Erythroblast (primary cell): ENCODE measurements at regions not wholly inside any gene's neighbourhood (a gene's known extent, or its start where the extent isn't known, plus 50 kb on each side); places are given as distances from the start of the nearest gene placed in this dataset.
A peak's percentile ranks its signal among the peaks of the same experiment; 100 is the strongest.

ENCODE experiments used
- DNase-seq, 2 experiments: peaks; one replicate each; lab custom pipeline; 2025; lab: John Stamatoyannopoulos, UW
- GATA1 ChIP-seq: IDR thresholded peaks from 2 replicates; pipeline ENCODE4 v1.6.1; 2011; ENCODE audit warnings: low read depth, mild to moderate bottlenecking, control low read depth, low read length, moderate library complexity
- POLR2A ChIP-seq: IDR thresholded peaks from 2 replicates; pipeline ENCODE4 v1.6.1; 2011; ENCODE audit warnings: mild to moderate bottlenecking, low read length

DNA sequence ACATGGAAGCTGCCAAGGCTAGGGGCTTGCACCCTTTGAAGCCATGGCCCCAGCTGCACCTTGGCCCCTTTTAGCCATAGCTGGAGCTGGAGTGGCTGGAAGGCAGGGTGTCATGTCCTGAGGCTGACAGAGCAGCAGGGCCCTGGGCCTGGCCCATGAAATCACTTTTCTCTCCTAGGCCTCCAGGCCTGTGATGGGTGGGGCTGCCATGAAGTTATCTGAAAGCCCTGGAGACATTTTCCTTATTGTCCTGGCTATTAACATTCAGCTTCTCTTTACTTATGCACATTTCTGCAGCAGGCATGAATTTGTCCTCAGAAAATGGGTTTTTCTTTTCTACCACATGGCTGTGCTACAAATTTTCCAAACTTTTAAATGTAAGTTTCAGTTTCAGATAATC, 106.9 kb upstream of the ELMO1 start:
- no peak for DNase-seq
- TF ChIP-seq GATA1 (no peak), POLR2A (no peak)

DNA sequence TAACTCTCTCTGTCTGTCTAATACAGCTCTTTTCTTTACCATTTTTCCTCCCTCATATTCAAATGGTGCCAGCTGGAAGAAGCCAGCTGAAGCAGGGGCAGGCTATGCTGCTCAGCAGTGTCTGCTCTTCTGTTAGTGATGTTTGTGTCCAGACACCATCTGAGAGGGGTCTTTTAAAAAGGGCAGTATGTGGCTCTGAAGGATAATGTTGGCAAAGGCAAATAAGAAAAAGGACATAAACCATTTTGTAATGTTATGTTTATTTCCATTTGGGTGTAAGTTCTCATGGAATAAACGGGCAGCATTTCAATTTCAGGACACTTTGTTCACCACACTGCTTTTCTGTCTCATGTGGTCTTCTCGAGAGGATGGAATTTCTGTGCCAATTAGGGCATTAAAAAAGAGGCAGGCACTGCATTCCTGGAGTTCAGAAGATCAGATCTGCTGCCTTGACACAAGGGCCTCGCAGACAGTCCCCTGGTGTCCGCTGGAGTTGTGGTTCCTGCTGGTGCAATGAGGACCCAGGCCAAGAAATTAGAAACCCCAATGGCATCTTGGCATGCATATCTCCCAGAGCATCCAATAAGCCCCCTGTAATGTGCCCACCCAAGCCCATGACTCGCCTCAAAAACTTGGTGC, 109.0 kb upstream of the ELMO1 start:
- TF ChIP-seq GATA1 (no peak), POLR2A (no peak)
- no peak for DNase-seq

DNA sequence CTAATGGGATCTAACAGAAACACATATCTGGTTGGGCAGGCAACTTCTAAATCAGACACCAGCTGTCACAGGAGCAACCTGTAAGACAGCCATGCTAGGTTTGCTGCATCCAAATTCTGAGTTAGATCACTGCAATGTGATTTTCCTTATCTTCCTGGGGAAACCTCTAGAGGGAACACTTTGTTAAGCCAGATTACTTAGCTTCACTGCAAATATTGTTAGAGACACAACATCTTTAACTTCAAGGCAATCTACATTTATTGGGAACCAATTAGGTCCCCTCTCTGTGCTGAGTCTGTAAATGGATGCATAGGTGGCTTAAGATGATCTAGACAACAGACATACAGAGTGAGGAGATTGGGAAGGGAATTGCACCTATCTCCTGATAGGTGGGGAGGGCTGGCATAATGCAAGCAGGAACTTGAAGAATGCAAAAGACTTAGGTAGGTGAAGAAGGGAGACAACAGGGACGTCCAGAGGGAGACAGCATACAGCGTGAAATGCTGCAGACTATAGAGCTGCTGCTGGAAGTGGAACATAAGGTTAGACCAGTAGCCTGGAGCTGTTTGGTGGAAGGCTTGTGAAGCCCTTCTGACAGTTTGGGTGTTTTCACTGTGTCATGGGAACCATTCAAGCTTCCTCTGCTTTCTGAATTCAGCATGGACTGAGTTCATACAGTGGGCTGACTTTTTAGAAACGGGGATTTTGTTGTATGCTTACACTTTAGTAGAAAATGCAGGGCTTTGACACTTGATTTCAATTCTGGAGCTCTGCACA, 109.8 kb upstream of the ELMO1 start:
- TF ChIP-seq GATA1 (no peak), POLR2A (no peak)
- peak in 1 of 2 experiments; percentile 12 for DNase-seq

DNA sequence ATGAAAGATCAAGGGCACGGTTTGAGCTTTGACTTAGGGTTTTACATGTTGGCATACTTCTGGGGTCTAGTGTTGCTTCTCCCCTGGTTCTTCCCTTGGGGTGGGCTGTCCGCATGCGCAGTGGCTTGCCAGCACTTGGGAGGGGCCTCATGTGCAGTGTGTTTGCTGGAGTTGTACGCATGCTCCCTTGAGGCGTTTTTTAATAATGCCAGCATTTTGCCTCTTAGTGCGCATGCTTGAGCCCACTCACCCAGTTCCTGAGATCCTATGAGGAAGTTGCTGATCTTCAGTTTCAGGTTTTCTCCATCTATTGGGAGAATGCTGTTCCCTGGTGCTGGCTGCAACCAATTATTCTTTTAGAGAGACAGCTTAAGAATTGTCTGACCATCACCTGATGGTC, 113.4 kb upstream of the GPR141 start:
- DNase-seq: no peak
- no peak for TF ChIP-seq GATA1
- no peak for TF ChIP-seq POLR2A

DNA sequence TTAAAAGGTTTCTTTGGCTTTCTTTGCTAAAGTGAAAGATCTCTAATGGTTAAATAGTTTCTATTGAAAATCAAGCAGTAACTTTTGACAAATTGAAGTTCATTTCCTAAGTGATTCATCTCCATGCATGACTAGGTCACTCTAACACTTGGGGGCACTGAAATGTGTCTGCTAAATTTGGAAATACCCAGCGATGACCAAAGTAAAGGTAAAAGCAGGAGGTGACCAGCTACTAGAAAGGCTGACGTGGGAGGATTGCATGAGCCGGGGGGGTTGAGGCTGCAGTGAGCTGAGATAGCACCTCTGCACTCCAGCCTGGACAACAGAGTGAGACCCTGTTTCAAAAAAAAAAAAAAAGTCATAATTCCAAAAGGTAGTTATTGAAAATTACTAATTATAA, 111.8 kb upstream of the GPR141 start:
- no peak for DNase-seq
- TF ChIP-seq GATA1 (no peak), POLR2A (no peak)

DNA sequence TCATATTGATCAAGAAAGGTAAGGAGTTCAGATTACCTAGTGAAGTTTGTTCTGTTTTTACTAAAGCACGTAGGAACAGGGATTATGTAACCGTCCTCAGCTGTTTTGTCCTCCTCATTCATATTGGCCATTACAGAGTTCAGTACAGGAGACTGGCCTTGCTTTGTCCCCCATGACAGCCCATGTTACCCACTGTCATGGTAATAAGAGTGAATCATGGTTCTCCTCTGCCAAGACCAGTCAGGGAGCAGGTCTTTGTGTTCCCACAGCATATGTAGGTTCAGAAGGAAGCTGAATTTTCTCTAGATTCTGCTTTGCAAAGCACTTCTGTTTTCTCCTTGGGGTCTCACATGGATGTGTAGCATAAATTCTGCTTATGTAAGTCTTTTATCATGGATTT, 106.2 kb upstream of the GPR141 start:
- DNase-seq: no peak
- TF ChIP-seq POLR2A (no peak), GATA1 (no peak)

DNA sequence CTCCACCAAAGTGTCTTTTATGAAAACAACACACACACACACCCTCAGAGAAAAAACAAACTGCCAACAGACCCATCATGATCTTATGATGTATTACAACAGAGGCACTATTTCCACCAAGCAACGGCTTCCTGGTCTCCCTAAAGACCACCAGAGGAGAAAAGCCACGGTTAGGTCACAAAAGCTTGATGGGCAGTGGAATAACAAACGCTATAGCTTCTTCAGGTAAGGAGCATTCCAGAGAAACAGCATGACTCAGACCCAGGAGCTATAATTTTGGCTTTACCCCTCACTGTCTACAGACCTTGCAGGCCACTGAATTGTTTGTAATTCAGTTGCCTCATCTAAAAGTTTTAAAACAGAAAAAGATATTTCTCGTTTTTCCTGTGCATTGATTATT, 105.7 kb upstream of the GPR141 start:
- DNase-seq: no peak
- TF ChIP-seq POLR2A: no peak
- no peak for TF ChIP-seq GATA1

DNA sequence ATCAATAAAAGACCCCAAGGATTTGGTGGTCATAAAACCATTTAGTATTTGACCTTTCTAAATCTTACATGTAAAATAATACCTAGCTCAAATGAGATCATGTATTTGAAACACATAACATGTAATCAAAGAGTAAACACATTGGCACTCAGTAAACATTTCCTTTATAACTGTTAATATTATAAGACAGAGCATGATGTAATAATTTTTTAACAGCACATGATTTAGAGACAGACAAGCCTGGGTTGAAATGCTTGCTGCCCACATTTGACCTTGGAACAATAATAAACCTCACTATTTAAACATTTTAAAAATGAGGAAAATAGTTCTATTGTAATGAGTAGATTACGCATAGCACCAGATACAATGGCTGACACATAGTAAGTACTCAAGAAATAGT, 105.2 kb upstream of the GPR141 start:
- no peak for DNase-seq
- TF ChIP-seq GATA1 (no peak), POLR2A (no peak)

DNA sequence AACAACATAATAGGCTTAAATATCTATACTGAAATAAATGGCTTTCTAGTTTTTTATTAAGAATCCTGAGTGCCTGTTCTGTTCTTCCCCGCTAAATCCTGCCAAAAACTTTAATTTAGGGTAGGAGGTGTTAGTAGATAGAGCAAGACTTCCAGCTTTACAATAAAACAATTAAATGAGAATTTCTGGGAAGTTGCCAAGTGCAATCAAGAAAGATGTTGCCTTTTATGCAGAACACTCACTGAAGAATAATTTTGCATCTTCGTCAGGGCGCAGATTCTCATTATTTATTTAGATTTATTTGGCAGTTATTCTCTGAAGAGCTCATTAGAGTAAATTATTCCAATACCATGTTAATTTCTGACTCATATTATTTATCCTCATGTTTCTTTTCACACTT, 103.2 kb upstream of the GPR141 start:
- DNase-seq: no peak

DNA sequence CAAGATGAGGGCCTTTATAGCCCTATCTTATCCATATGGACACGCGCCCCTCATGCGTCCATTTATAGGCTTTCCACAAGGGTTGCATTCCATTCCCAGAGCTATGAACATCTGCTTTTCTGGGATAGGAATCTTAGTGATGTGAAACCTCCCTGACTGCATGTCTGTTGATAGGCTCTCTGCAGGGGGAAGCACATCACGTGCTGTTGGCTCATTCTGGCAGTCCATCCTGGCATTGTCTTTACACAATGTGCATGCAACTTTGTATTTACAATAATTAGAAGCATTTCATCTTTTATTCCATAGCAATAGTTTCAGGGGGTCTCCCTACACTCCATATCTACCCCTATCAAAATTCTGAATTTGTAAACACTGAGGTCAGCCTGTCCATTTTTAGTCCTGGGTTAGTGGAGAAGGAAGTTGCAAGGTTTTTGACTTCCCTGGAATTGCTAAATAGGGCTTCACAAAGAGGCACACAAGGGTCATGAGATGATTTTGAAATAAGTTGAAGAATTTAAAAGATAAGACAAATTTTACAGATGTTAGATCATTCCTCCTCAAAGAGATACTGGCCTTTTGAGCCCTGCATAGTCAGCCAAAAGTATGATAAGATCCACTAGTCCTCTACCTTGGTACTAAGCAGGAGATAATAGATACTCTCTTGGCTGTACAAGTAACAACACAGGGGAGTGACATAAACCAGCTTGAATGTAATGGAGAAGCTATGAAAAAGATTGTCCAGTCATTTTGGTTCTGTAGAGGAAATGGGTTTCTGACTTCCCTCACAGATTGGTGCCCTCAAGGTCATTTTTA, 98.7 kb upstream of the GPR141 start:
- peak in 1 of 2 experiments; percentile 34 for DNase-seq

More for the DNA sequence above, 103.2 kb upstream of the GPR141 start:
- no peak for TF ChIP-seq POLR2A
- TF ChIP-seq GATA1: no peak

DNA sequence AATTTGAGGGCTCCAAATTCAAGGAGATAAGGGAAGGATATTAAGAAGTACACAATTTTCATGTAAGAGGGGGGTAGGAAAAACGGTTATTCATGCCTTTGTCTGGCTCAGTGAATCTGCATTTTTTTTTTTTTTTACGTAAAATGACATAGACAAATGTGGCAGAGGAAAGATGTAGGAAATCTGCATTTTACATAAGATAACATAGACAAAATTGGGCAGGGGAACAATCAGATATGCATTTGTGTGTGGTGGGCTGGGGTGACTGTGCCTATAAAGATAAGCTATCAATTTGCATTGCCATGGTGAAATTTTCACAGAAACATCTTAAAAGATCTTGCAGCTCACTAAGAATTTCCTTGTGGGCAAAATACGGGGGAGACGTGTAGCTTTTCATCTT, 92.7 kb upstream of the GPR141 start:
- TF ChIP-seq POLR2A: peak; percentile 47
- TF ChIP-seq GATA1: no peak
- DNase-seq: peak; percentile 77 to 96

DNA sequence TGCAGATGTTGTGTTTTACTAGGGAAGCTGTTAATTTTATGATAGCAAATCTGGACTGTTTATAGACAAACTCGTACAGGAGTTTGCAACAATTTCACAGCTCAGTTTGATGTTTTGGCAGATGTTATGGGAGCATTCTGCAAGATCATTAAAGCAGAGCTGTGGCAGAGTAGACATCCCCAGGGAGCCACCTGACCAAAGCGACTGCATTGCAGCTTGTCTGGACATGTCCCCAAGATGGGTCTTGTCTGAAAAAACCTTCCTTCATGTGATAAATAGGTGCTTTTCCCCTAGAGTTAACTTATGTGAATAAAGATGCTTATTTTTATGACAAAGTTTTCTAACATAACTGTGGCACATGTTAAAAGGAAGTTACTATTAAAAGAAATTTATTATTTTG, 91.2 kb upstream of the GPR141 start:
- DNase-seq: no peak
- TF ChIP-seq POLR2A (no peak), GATA1 (no peak)

DNA sequence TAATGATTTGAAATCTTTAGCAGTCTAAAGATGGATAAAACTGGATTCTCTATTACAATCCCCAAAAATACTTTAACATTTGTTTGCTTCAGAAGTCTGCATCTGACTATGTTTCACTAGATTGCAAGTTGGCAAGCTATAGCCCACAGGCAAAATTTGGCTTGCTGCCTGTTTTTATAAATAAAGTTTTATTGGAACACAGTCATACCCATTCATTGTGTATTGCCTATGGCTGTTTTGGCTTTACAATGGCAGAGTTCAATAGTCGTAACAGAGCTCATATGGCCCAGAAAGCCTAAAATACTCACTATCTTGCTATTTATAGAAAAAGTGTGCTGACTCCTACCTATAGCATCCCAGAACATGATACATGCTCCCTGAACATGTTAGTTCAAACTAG, 89.0 kb upstream of the GPR141 start:
- no peak for DNase-seq
- no peak for TF ChIP-seq POLR2A
- TF ChIP-seq GATA1: no peak

DNA sequence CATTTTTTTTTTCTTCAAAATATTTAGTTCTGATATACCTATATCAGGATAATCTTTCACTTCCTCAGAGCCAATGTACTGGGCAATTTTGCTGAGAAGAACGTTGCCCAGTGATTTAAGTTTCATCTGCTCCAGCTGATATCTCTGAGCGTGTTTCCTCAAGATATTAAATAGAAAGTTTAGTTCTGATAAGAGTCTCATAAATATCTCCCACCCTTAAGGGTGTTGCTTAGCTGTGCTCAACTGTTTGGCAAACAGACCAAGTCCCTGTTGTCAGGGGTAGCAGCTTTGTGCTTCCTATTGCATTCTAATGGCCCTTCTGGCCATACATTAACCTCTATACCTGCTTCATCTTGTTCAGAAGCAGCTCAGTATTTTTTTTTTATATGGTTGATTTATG, 84.7 kb upstream of the GPR141 start:
- TF ChIP-seq GATA1 (no peak), POLR2A (peak; percentile 40)
- peak; percentile 70 to 93 for DNase-seq
